T-cell (primary cell): ENCODE measurements at regions not wholly inside any gene's neighbourhood (a gene's known extent, or its start where the extent isn't known, plus 50 kb on each side); places are given as distances from the start of the nearest gene placed in this dataset.

Experiments
- ATAC-seq, 4 experiments: fragments of 200-7000 bp in 3 of 4; fragments of 150-1000 bp in 1 of 4; cut with Tn5 transposase; replicated peaks in 1 of 4; 1 replicate in 3 of 4; 2 replicates in 1 of 4; pipeline ENCODE4 v1.10.0; 2021; ENCODE audit warnings: moderate library complexity in 3 of 4, mild to moderate bottlenecking in 2 of 4, moderate number of reproducible peaks in 1 of 4
- CTCF ChIA-PET, 2 donors: fragments of 300-600 bp; sonication (Branson Sonifier 250); formaldehyde crosslinking; loops; one replicate each; lab custom pipeline; 2022; ENCODE audit warnings: antibody characterized with exemption in 2 of 2; lab: Charles Lee
- POLR2A ChIA-PET, 2 donors: fragments of 300-600 bp; sonication (Branson Sonifier 250); formaldehyde crosslinking; loops; one replicate each; lab custom pipeline; 2022; ENCODE audit warnings: antibody characterized with exemption in 2 of 2; lab: Charles Lee
- DNase-seq, 35 experiments: peaks; one replicate each; pipeline versions ENCODE4 v3.0.0 to v3.0.0-alpha.2; 2013 to 2023
- H3K27ac ChIP-seq: one replicate; pipeline ENCODE4 v1.5.1; 2013; ENCODE audit warnings: low read length
- H3K27me3 ChIP-seq, 2 experiments: replicated peaks in 1 of 2; 1 replicate in 1 of 2; 2 replicates in 1 of 2; pipeline versions ENCODE4 v1.6.1 to v1.7.0; 2013; ENCODE audit warnings: low read length in 1 of 2, mixed read lengths in 1 of 2; ENCODE audit not compliant: control insufficient read depth in 2 of 2, insufficient read depth in 2 of 2; ENCODE audit errors: extremely low read depth in 1 of 2
- H3K36me3 ChIP-seq, 2 donors: 1 replicate in 1 of 2; 2 replicates in 1 of 2; pipeline versions ENCODE4 v1.6.1 to v1.7.0; 2013; ENCODE audit warnings: low read length in 1 of 2; ENCODE audit not compliant: control insufficient read depth in 2 of 2, insufficient read depth in 1 of 2; ENCODE audit errors: extremely low read depth in 1 of 2
- H3K4me1 ChIP-seq, 2 experiments: 1 replicate in 1 of 2; 2 replicates in 1 of 2; pipeline versions ENCODE4 v1.6.1 to v1.7.0; 2013; ENCODE audit warnings: low read length in 2 of 2, mixed read lengths in 1 of 2; ENCODE audit not compliant: insufficient read depth in 2 of 2, control insufficient read depth in 1 of 2; ENCODE audit errors: extremely low read depth in 1 of 2
- H3K4me3 ChIP-seq, 2 donors: 1 replicate in 1 of 2; 2 replicates in 1 of 2; pipeline versions ENCODE4 v1.5.1 to v1.7.0; 2013; ENCODE audit warnings: mild to moderate bottlenecking in 2 of 2, low read length in 1 of 2, moderate library complexity in 1 of 2; ENCODE audit not compliant: control insufficient read depth in 1 of 2; ENCODE audit errors: extremely low read depth in 1 of 2
- H3K9me3 ChIP-seq: 2 replicates; pipeline ENCODE4 v1.7.0; 2013
- H3K27ac Mint-ChIP-seq, 2 donors: one replicate each; pipeline ENCODE4 v1.8.0; 2020 to 2021; ENCODE audit warnings: mild to moderate bottlenecking in 2 of 2, mixed read lengths in 2 of 2
- H3K27me3 Mint-ChIP-seq, 2 donors: one replicate each; pipeline ENCODE4 v1.8.0; 2021 to 2022; ENCODE audit warnings: mixed read lengths in 2 of 2
- H3K36me3 Mint-ChIP-seq: one replicate; pipeline ENCODE4 v1.8.0; 2021; ENCODE audit warnings: mixed read lengths
- H3K4me1 Mint-ChIP-seq, 3 donors: one replicate each; pipeline ENCODE4 v1.8.0; 2020 to 2022; ENCODE audit warnings: mixed read lengths in 3 of 3, mild to moderate bottlenecking in 1 of 3
- H3K4me3 Mint-ChIP-seq, 3 donors: one replicate each; pipeline ENCODE4 v1.8.0; 2020 to 2022; ENCODE audit warnings: mild to moderate bottlenecking in 3 of 3, mixed read lengths in 3 of 3, moderate library complexity in 3 of 3
- H3K9me3 Mint-ChIP-seq, 3 donors: one replicate each; pipeline ENCODE4 v1.8.0; 2020 to 2022; ENCODE audit warnings: mixed read lengths in 3 of 3
- WGBS: methylation state at CpG from one replicate; pipeline ENCODE4 v1.1.5; 2013; ENCODE audit warnings: missing lambda C conversion rate; ENCODE audit not compliant: insufficient coverage; 5-methylcytosine and 5-hydroxymethylcytosine counted together

DNA sequence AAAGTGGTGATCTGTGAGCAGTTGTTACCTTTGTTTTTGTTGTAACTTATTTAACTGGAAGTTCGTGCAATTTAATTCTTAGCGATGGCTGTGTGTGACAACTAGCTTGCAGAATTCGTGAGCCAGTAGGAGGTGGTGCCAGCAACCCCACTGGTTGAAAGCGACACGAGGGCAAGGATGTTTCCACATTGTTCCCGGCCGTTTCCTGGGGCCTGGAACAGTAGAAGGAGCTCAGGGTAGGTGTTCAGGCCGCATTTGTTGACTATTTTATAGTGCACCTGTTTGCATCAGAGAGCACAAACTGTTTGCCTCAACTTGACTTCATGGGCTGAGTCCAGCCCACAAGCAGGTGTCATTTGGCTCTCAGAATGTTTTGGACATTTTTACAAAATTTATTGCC lies 112.1 kb upstream of the PTPN1 start:
- ChIA-PET POLR2A (no interaction called here), CTCF (interaction anchor here in 1 of 2 donors (0.7 kb wide), 1 partner anchor 315 kb away, joined by 3 read pairs; no protein-coding TSS in a partner anchor)
- H3K9me3 ChIP-seq, result no peaks in the 10 kb centered on the region
- Mint-ChIP-seq H3K4me3 (no peak overlapping the region), H3K27ac (no peak overlapping the region), H3K36me3 (no peaks in the 10 kb centered on the region), H3K27me3 (no peaks in the 10 kb centered on the region), H3K4me1 (peaks cover 0 to 3% (median 0%) of the 10 kb centered on the region in 3 donors), H3K9me3 (no peaks in the 10 kb centered on the region)
- H3K36me3 ChIP-seq, result no peaks in the 10 kb centered on the region
- DNase-seq, result no peak
- no peaks in the 10 kb centered on the region for H3K4me1 ChIP-seq
- no peak overlapping the region for H3K4me3 ChIP-seq
- WGBS, result 74% methylated on average over 7 of the region's 8 CpGs
- H3K27me3 ChIP-seq, result peaks cover 0 to 11% of the 10 kb centered on the region in 2 experiments
- no peak for ATAC-seq
- no peak overlapping the region for H3K27ac ChIP-seq

DNA sequence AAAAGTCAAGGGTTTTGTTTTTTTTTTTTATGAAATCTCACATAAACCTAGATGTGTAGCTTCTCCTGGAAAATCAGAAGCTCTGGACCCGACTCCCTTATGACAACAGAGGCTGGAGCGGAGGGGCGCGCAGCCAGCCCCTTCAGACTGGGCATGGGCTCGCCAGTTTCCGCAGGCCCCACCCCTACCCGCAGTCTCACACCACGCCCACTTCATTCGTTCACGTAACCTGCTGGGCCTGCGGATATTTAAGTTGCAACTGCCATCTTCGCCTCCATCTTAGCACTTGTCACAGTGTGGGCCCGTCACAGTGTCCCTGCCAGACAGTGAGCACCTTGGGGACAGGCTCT lies 111.7 kb upstream of the PTPN1 start:
- Mint-ChIP-seq H3K27ac (no peak overlapping the region), H3K9me3 (no peaks in the 10 kb centered on the region), H3K36me3 (no peaks in the 10 kb centered on the region), H3K4me1 (peaks cover 0 to 3% (median 0%) of the 10 kb centered on the region in 3 donors), H3K27me3 (no peaks in the 10 kb centered on the region), H3K4me3 (no peak overlapping the region)
- CTCF ChIA-PET, result interaction anchor here in 1 of 2 donors (0.7 kb wide), 1 partner anchor 315 kb away, joined by 3 read pairs; no protein-coding TSS in a partner anchor
- H3K4me1 ChIP-seq, result no peaks in the 10 kb centered on the region
- POLR2A ChIA-PET, result no interaction called here
- no peaks in the 10 kb centered on the region for H3K36me3 ChIP-seq
- H3K4me3 ChIP-seq, result no peak overlapping the region
- ATAC-seq (no peak), DNase-seq (no peak)
- H3K27me3 ChIP-seq, result peaks cover 0 to 11% of the 10 kb centered on the region in 2 experiments
- 87% methylated on average over 8 of the region's 13 CpGs for WGBS
- no peaks in the 10 kb centered on the region for H3K9me3 ChIP-seq
- H3K27ac ChIP-seq, result no peak overlapping the region

DNA sequence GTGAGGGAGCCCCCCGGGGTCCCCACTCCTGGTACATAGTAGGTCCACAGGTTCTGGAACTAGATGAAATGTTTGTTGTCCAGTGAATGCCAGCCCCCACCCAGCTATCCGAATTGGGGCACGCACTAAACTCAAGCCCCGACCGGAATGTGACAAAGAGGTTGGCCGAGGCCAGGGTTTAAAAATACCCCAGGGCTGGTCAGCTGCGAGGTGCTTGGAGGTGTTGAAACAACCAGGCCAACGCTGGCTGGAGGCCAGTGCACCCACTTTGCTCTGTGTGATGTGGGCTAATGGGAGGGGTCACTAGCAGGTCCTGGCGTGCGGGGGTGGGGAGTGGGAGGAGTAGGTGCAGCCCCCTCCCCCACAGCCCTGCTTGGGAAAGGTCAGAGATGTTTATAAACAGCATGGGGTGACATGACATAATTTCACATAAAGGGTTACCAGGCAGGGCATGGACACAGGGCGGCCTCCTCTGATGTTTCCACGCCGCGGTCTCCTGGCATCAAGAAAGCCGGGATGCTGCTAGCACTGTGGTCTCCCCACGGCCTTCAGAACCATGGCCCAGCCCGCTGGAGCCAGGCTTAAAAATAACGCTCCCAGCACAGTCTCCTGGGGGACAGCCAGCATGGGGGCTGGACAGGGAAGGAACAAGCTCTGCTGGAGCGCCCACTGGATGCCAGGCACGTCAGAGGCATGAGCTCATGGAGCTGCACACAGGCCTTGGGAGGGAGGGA lies 111.2 kb upstream of the PTPN1 start:
- H3K27me3 ChIP-seq, result peaks cover 0 to 11% of the 10 kb centered on the region in 2 experiments
- no peaks in the 10 kb centered on the region for H3K36me3 Mint-ChIP-seq
- DNase-seq, result no peak
- no peak overlapping the region for H3K4me3 Mint-ChIP-seq
- H3K4me3 ChIP-seq, result no peak overlapping the region
- H3K4me1 ChIP-seq, result no peaks in the 10 kb centered on the region
- no peaks in the 10 kb centered on the region for H3K9me3 ChIP-seq
- 85% methylated on average over 18 of the region's 20 CpGs for WGBS
- no peaks in the 10 kb centered on the region for H3K9me3 Mint-ChIP-seq
- no peaks in the 10 kb centered on the region for H3K36me3 ChIP-seq
- POLR2A ChIA-PET, result no interaction called here
- no peaks in the 10 kb centered on the region for H3K27me3 Mint-ChIP-seq
- no peak overlapping the region for H3K27ac ChIP-seq
- H3K27ac Mint-ChIP-seq, result no peak overlapping the region
- ATAC-seq, result no peak
- CTCF ChIA-PET, result no interaction called here
- peaks cover 0 to 3% (median 3%) of the 10 kb centered on the region in 3 donors for H3K4me1 Mint-ChIP-seq

DNA sequence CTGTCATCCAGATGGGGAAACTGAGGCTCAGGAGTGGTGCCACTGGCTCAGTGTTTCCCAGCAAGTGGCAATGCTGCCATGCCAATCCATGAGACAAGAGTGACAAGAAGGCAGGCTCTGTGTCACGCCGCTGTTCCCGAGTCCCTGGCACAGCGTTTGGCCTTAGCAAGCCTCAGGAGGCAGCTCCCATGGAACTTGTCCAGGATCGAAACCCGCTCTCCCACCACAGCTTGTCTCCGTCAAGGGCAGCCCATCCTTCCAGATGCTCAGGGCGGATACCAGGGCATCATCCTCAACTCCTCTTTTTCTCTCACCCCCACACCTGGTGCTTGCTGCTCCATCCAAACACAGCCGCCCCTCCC lies 110.6 kb upstream of the PTPN1 start:
- Mint-ChIP-seq H3K4me1 (peaks cover 0 to 6% (median 3%) of the 10 kb centered on the region in 3 donors), H3K27me3 (no peaks in the 10 kb centered on the region), H3K36me3 (no peaks in the 10 kb centered on the region), H3K9me3 (no peaks in the 10 kb centered on the region), H3K4me3 (no peak overlapping the region), H3K27ac (no peak overlapping the region)
- 96% methylated on average over 9 of the region's 9 CpGs for WGBS
- ChIA-PET CTCF (no interaction called here), POLR2A (no interaction called here)
- Histone ChIP-seq H3K4me3 (no peak overlapping the region), H3K4me1 (no peaks in the 10 kb centered on the region), H3K27ac (no peak overlapping the region), H3K27me3 (peaks cover 0 to 11% of the 10 kb centered on the region in 2 experiments), H3K36me3 (no peaks in the 10 kb centered on the region), H3K9me3 (no peaks in the 10 kb centered on the region)
- no peak for DNase-seq
- ATAC-seq, result no peak

DNA sequence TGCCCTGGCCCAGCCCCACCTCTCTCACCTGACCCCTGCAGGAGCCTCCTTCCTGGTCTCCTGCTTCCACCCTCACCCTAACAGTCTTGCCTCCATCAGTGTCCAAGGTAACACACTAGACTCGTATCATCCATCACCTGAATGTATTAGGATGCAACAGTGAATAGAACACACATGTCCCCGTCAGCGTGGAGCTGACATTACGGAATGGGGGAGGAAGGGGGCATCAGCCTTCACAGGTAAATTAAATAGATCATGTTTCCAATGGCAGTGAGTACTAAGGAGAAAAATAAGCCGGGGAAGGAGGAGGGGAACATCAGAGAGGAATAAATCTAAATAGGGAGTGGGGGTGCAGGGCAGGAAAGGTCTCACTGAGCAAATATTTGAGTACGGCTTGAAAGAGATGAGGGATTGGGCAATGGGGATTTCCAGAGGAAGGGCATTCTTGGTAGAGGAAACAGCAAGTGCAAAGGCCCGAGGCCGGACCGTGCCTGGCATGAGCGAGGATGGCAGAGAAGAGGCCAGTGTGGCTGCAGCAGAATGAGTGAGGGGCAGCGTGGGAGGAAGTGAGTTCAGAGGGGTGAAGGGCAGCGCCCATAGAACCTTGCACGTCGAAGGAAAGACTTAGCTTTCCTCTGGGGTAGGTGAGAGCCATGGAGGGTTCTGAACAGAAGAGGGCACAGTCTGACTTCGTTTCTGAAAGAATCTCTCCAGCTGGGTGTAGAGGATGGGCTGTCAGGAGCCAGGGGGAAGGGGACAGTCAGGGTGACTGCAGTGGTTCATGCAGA lies 110.1 kb upstream of the PTPN1 start:
- peaks cover 0 to 6% (median 0%) of the 10 kb centered on the region in 3 donors for H3K4me1 Mint-ChIP-seq
- no peaks in the 10 kb centered on the region for H3K4me1 ChIP-seq
- no peak for ATAC-seq
- H3K4me3 Mint-ChIP-seq, result no peak overlapping the region
- H3K36me3 Mint-ChIP-seq, result no peaks in the 10 kb centered on the region
- H3K27ac Mint-ChIP-seq, result no peak overlapping the region
- no peaks in the 10 kb centered on the region for H3K9me3 ChIP-seq
- no peaks in the 10 kb centered on the region for H3K36me3 ChIP-seq
- 77% methylated on average over 13 of the region's 15 CpGs for WGBS
- no peak overlapping the region for H3K27ac ChIP-seq
- no peak for DNase-seq
- POLR2A ChIA-PET, result no interaction called here
- CTCF ChIA-PET, result no interaction called here
- H3K9me3 Mint-ChIP-seq, result no peaks in the 10 kb centered on the region
- no peak overlapping the region for H3K4me3 ChIP-seq
- peaks cover 0 to 11% of the 10 kb centered on the region in 2 experiments for H3K27me3 ChIP-seq
- peaks cover 0 to under 1% of the 10 kb centered on the region in 2 donors for H3K27me3 Mint-ChIP-seq

DNA sequence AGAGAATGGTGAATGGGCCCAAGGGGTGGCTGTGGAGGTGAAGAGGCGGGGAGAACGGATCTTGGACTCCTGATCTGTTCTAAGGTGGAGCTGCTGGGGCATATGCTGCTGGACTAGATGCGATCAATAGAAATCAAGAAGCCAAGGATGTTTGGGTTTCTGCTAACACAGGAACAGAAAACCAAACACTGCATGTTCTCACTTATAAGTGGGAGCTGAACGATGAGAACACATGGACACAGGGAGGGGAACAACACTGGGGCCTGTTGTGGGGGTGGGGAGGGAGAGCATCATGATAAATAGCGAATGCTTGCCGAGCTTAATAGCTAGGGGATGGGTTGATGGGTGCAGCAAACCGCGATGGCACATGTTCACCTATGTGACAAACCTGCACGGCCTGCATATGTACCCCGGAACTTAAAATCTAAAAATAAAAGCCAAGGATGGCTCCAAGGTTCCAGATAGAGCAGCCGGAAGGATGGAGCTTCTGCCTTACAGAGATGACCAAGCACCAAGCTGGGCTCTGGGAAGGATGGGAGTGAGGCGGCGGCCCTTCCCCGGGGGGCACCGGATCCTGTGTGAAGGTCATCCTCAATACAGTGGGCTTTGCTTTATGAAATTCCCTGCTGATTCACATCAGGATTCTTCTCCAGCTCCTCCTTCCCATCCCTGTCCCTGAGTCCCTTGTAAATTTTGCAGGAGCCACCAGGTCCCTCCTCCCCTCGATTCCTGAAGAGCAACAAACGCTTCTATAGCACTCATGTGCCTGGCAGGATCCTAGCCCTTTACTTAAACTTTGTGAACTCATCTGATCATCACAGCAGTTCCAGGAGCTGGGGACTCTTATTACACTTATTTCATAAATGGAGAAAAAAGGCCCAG lies 109.2 kb upstream of the PTPN1 start:
- Histone ChIP-seq H3K27ac (no peak overlapping the region), H3K27me3 (peaks cover 0 to 11% of the 10 kb centered on the region in 2 experiments), H3K4me1 (no peaks in the 10 kb centered on the region), H3K4me3 (no peak overlapping the region), H3K36me3 (no peaks in the 10 kb centered on the region), H3K9me3 (no peaks in the 10 kb centered on the region)
- Mint-ChIP-seq H3K9me3 (no peaks in the 10 kb centered on the region), H3K27ac (peak overlapping the region in 1 of 2 donors; percentile 3), H3K36me3 (no peaks in the 10 kb centered on the region), H3K4me3 (no peak overlapping the region), H3K27me3 (peaks cover 0 to 1% of the 10 kb centered on the region in 2 donors), H3K4me1 (peaks cover 0 to 6% (median 0%) of the 10 kb centered on the region in 3 donors)
- no peak for DNase-seq
- CTCF ChIA-PET, result interaction anchor here in 1 of 2 donors (0.6 kb wide), 1 partner anchor 146 kb away, joined by 3 read pairs; no protein-coding TSS in a partner anchor
- 95% methylated on average over 4 of the region's 17 CpGs for WGBS
- ATAC-seq, result no peak
- POLR2A ChIA-PET, result no interaction called here
